ENCODE measurements at regions not wholly inside any gene's neighbourhood (a gene's known extent, or its start where the extent isn't known, plus 50 kb on each side); places are given as distances from the start of the nearest gene placed in this dataset.
"Not testable (repeated sequence)": the region's sequence is repeated elsewhere in the genome, so short reads cannot be mapped to it uniquely, and the experiment has no call there.

- intact Hi-C loops (cut with micrococcal nuclease); H3K4me1 Mint-ChIP-seq; H3K27me3 Mint-ChIP-seq; H3K9me3 Mint-ChIP-seq; H3K4me3 Mint-ChIP-seq; H3K36me3 Mint-ChIP-seq (ENCODE audit: low read depth); DNase-seq; H3K27ac Mint-ChIP-seq: not testable (repeated sequence)
Observed at GRCh38 chr1:145504310-145504709, 78.9 kb upstream of the NBPF20 start.

- H3K27ac Mint-ChIP-seq; H3K4me3 Mint-ChIP-seq; intact Hi-C loops (cut with micrococcal nuclease); H3K27me3 Mint-ChIP-seq; H3K4me1 Mint-ChIP-seq; DNase-seq; H3K9me3 Mint-ChIP-seq; H3K36me3 Mint-ChIP-seq (ENCODE audit: low read depth): not testable (repeated sequence)
Observed at GRCh38 chr1:145500251-145500650, 74.8 kb upstream of the NBPF20 start.

GRCh38 chr1:145495077-145495871 is 69.9 kb upstream of the NBPF20 start:
- H3K27me3 Mint-ChIP-seq; H3K9me3 Mint-ChIP-seq; DNase-seq; H3K27ac Mint-ChIP-seq; intact Hi-C loops (cut with micrococcal nuclease); H3K4me1 Mint-ChIP-seq; H3K36me3 Mint-ChIP-seq (ENCODE audit: low read depth); H3K4me3 Mint-ChIP-seq: not testable (repeated sequence)

GRCh38 chr1:145488193-145488933 is 63.0 kb upstream of the NBPF20 start:
- DNase-seq; H3K36me3 Mint-ChIP-seq (ENCODE audit: low read depth); intact Hi-C loops (cut with micrococcal nuclease); H3K4me1 Mint-ChIP-seq; H3K9me3 Mint-ChIP-seq; H3K27me3 Mint-ChIP-seq; H3K27ac Mint-ChIP-seq: not testable (repeated sequence)
- peak overlapping the region; percentile 68 for H3K4me3 Mint-ChIP-seq

GRCh38 chr1:145487156-145487555 is 61.8 kb upstream of the NBPF20 start:
- intact Hi-C loops (cut with micrococcal nuclease); H3K36me3 Mint-ChIP-seq (ENCODE audit: low read depth); DNase-seq; H3K9me3 Mint-ChIP-seq; H3K27ac Mint-ChIP-seq; H3K4me1 Mint-ChIP-seq: not testable (repeated sequence)
- Mint-ChIP-seq H3K27me3 (peaks cover 12% of the 10 kb centered on the region), H3K4me3 (peak overlapping the region; percentile 70)

- H3K36me3 Mint-ChIP-seq (ENCODE audit: low read depth); DNase-seq; intact Hi-C loops (cut with micrococcal nuclease); H3K27ac Mint-ChIP-seq; H3K4me1 Mint-ChIP-seq; H3K4me3 Mint-ChIP-seq; H3K9me3 Mint-ChIP-seq: not testable (repeated sequence)
- peaks cover 12% of the 10 kb centered on the region for H3K27me3 Mint-ChIP-seq
Observed at GRCh38 chr1:145484257-145484656, 58.9 kb upstream of the NBPF20 start.

- H3K9me3 Mint-ChIP-seq; DNase-seq; H3K4me3 Mint-ChIP-seq; H3K36me3 Mint-ChIP-seq (ENCODE audit: low read depth); H3K4me1 Mint-ChIP-seq; H3K27ac Mint-ChIP-seq; intact Hi-C loops (cut with micrococcal nuclease): not testable (repeated sequence)
- H3K27me3 Mint-ChIP-seq = peaks cover 14% of the 10 kb centered on the region
Observed at GRCh38 chr1:145482214-145482860, 56.9 kb upstream of the NBPF20 start.

- H3K36me3 Mint-ChIP-seq (ENCODE audit: low read depth); DNase-seq; H3K9me3 Mint-ChIP-seq; intact Hi-C loops (cut with micrococcal nuclease); H3K27ac Mint-ChIP-seq; H3K4me1 Mint-ChIP-seq: not testable (repeated sequence)
- Mint-ChIP-seq H3K4me3 (peak overlapping the region; percentile 80), H3K27me3 (peaks cover 16% of the 10 kb centered on the region)
Observed at GRCh38 chr1:145475962-145476361, 50.6 kb upstream of the NBPF20 start.

- H3K4me1 Mint-ChIP-seq; intact Hi-C loops (cut with micrococcal nuclease); H3K9me3 Mint-ChIP-seq; H3K36me3 Mint-ChIP-seq (ENCODE audit: low read depth): not testable (repeated sequence)
- H3K27ac Mint-ChIP-seq = peak overlapping the region; percentile 45
- DNase-seq = peak; percentile 68
- H3K27me3 Mint-ChIP-seq = peaks cover 16% of the 10 kb centered on the region
- peak overlapping the region; percentile 80 for H3K4me3 Mint-ChIP-seq
Observed at GRCh38 chr1:145475369-145475915, 50.0 kb upstream of the NBPF20 start.
